H9 (cell line): ENCODE measurements at regions not wholly inside any gene's neighbourhood (a gene's known extent, or its start where the extent isn't known, plus 50 kb on each side); places are given as distances from the start of the nearest gene placed in this dataset.

ENCODE experiments used
- DNase-seq: peaks from one replicate; pipeline ENCODE4 v3.0.0-alpha.2; 2017
- H2AFZ ChIP-seq: one replicate; pipeline ENCODE4 v1.6.1; 2013; ENCODE audit warnings: mild to moderate bottlenecking, low read length, control low read depth, moderate library complexity
- H2AK5ac ChIP-seq: 2 replicates; pipeline ENCODE4 v1.6.1; 2013; ENCODE audit warnings: low read length, control low read depth, mixed read lengths; ENCODE audit not compliant: insufficient read length
- H2BK120ac ChIP-seq: one replicate; pipeline ENCODE4 v1.6.1; 2013; ENCODE audit warnings: low read depth, mild to moderate bottlenecking, low read length, control low read depth, inconsistent platforms; ENCODE audit not compliant: poor library complexity, severe bottlenecking
- H2BK12ac ChIP-seq: 2 replicates; pipeline ENCODE4 v1.6.1; 2013; ENCODE audit warnings: low read length, control low read depth, mixed read lengths, low read depth; ENCODE audit not compliant: insufficient read length
- H2BK15ac ChIP-seq: 2 replicates; pipeline ENCODE4 v1.6.1; 2013; ENCODE audit warnings: low read depth, low read length, control low read depth
- H2BK20ac ChIP-seq: one replicate; pipeline ENCODE4 v1.6.1; 2013; ENCODE audit warnings: low read depth, mild to moderate bottlenecking, low read length, control low read depth, inconsistent platforms; ENCODE audit not compliant: poor library complexity, severe bottlenecking
- H2BK5ac ChIP-seq: 2 replicates; pipeline ENCODE4 v1.6.1; 2013; ENCODE audit warnings: low read length, control low read depth, mixed read lengths; ENCODE audit not compliant: insufficient read length
- H3K14ac ChIP-seq: 2 replicates; pipeline ENCODE4 v1.6.1; 2013; ENCODE audit warnings: low read length, control low read depth; ENCODE audit not compliant: insufficient read depth
- H3K18ac ChIP-seq: 2 replicates; pipeline ENCODE4 v1.6.1; 2013; ENCODE audit warnings: low read depth, mild to moderate bottlenecking, mixed read lengths, low read length, control low read depth; ENCODE audit not compliant: insufficient read length
- H3K23ac ChIP-seq: 2 replicates; pipeline ENCODE4 v1.6.1; 2013; ENCODE audit warnings: low read length, control low read depth, mixed read lengths, low read depth; ENCODE audit not compliant: insufficient read length
- H3K23me2 ChIP-seq: 2 replicates; pipeline ENCODE4 v1.6.1; 2013; ENCODE audit warnings: low read depth, mild to moderate bottlenecking, mixed read lengths, low read length, control low read depth; ENCODE audit not compliant: insufficient read length, poor library complexity, severe bottlenecking
- H3K27ac ChIP-seq: 2 replicates; pipeline ENCODE4 v1.5.1; 2013; ENCODE audit warnings: low read length, control low read depth, mixed read lengths, low read depth; ENCODE audit not compliant: insufficient read length
- H3K27me3 ChIP-seq: 2 replicates; pipeline ENCODE4 v1.6.1; 2013; ENCODE audit warnings: low read length, control low read depth, inconsistent platforms; ENCODE audit not compliant: insufficient read depth
- H3K4ac ChIP-seq: 2 replicates; pipeline ENCODE4 v1.6.1; 2013; ENCODE audit warnings: low read depth, mild to moderate bottlenecking, control low read depth, inconsistent platforms, low read length, moderate library complexity
- H3K4me1 ChIP-seq: 2 replicates; pipeline ENCODE4 v1.6.1; 2013; ENCODE audit warnings: low read length, control low read depth, inconsistent platforms; ENCODE audit not compliant: insufficient read depth
- H3K4me2 ChIP-seq: 2 replicates; pipeline ENCODE4 v1.6.1; 2013; ENCODE audit warnings: low read length, control low read depth, mixed read lengths; ENCODE audit not compliant: insufficient read length, insufficient read depth
- H3K56ac ChIP-seq: 2 replicates; pipeline ENCODE4 v1.6.1; 2013; ENCODE audit warnings: low read depth, mild to moderate bottlenecking, mixed read lengths, low read length, control low read depth; ENCODE audit not compliant: insufficient read length
- H3K79me1 ChIP-seq: 2 replicates; pipeline ENCODE4 v1.6.1; 2013; ENCODE audit warnings: low read depth, mild to moderate bottlenecking, moderate library complexity, low read length, control low read depth, inconsistent platforms; ENCODE audit not compliant: insufficient read depth, poor library complexity, severe bottlenecking
- H3K79me2 ChIP-seq: 2 replicates; pipeline ENCODE4 v1.6.1; 2013; ENCODE audit warnings: low read length, control low read depth, inconsistent platforms; ENCODE audit not compliant: insufficient read depth
- H3K9ac ChIP-seq: 2 replicates; pipeline ENCODE4 v1.6.1; 2013; ENCODE audit warnings: low read length, control low read depth, mixed read lengths; ENCODE audit not compliant: insufficient read length; ENCODE audit errors: extremely low read depth
- H3K9me3 ChIP-seq: one replicate; pipeline ENCODE4 v1.6.1; 2013; ENCODE audit warnings: low read depth, low read length, inconsistent platforms; ENCODE audit not compliant: control insufficient read depth
- H3T11ph ChIP-seq: one replicate; pipeline ENCODE4 v1.6.1; 2013; ENCODE audit warnings: mild to moderate bottlenecking, low read length, control low read depth, inconsistent platforms
- H4K20me1 ChIP-seq: one replicate; pipeline ENCODE4 v1.6.1; 2013; ENCODE audit not compliant: control insufficient read depth, insufficient read length, insufficient read depth
- H4K5ac ChIP-seq: 2 replicates; pipeline ENCODE4 v1.6.1; 2013; ENCODE audit warnings: low read depth, mild to moderate bottlenecking, mixed read lengths, low read length, control low read depth; ENCODE audit not compliant: insufficient read length
- H4K8ac ChIP-seq: replicated peaks from 2 replicates; pipeline ENCODE4 v1.6.1; 2013; ENCODE audit warnings: low read length, control low read depth, mixed read lengths, low read depth; ENCODE audit not compliant: insufficient read length
- H4K91ac ChIP-seq: 2 replicates; pipeline ENCODE4 v1.6.1; 2013; ENCODE audit warnings: low read depth, mild to moderate bottlenecking, moderate library complexity, mixed read lengths, low read length, control low read depth; ENCODE audit not compliant: insufficient read length
- H3K27ac Mint-ChIP-seq, 3 experiments: 2 replicates in 2 of 3; 3 replicates in 1 of 3; pipeline ENCODE4 v1.8.0; 2020 to 2021; ENCODE audit warnings: mixed read lengths in 3 of 3, mild to moderate bottlenecking in 1 of 3, moderate library complexity in 1 of 3
- H3K27me3 Mint-ChIP-seq: 2 replicates; pipeline ENCODE4 v1.8.0; 2021; ENCODE audit warnings: low read depth, mild to moderate bottlenecking, moderate library complexity, mixed read lengths
- H3K36me3 Mint-ChIP-seq, 3 experiments: 2 replicates in 2 of 3; 3 replicates in 1 of 3; pipeline ENCODE4 v1.8.0; 2020 to 2021; ENCODE audit warnings: low read depth in 3 of 3, mixed read lengths in 3 of 3; ENCODE audit not compliant: insufficient read depth in 1 of 3
- H3K4me1 Mint-ChIP-seq, 2 experiments: 2 replicates each; pipeline ENCODE4 v1.8.0; 2020; ENCODE audit warnings: mixed read lengths in 2 of 2
- H3K4me3 Mint-ChIP-seq, 2 experiments: 2 replicates in 1 of 2; 3 replicates in 1 of 2; pipeline ENCODE4 v1.8.0; 2020 to 2021; ENCODE audit warnings: mild to moderate bottlenecking in 2 of 2, mixed read lengths in 2 of 2, moderate library complexity in 1 of 2
- H3K9me3 Mint-ChIP-seq, 2 experiments: 2 replicates in 1 of 2; 3 replicates in 1 of 2; pipeline ENCODE4 v1.8.0; 2020; ENCODE audit warnings: mild to moderate bottlenecking in 2 of 2, mixed read lengths in 2 of 2, moderate library complexity in 1 of 2
- WGBS: extraction: QIAGEN DNeasy Blood & Tissue Kit; methylation state at CpG from one replicate; pipeline ENCODE4 v1.1.7; 2013; ENCODE audit warnings: missing lambda C conversion rate, low lambda C conversion rate, mixed read lengths; ENCODE audit not compliant: insufficient read length; ENCODE audit errors: extremely low coverage; 5-methylcytosine and 5-hydroxymethylcytosine counted together
- TF ChIP-seq, protein P1 (sequence below): fragments of 200-600 bp; sonication (generic); conservative IDR thresholded peaks from 3 replicates; pipeline ENCODE4 v1.8.0; 2021; ENCODE audit warnings: antibody characterized with exemption, mild to moderate bottlenecking

DNA sequence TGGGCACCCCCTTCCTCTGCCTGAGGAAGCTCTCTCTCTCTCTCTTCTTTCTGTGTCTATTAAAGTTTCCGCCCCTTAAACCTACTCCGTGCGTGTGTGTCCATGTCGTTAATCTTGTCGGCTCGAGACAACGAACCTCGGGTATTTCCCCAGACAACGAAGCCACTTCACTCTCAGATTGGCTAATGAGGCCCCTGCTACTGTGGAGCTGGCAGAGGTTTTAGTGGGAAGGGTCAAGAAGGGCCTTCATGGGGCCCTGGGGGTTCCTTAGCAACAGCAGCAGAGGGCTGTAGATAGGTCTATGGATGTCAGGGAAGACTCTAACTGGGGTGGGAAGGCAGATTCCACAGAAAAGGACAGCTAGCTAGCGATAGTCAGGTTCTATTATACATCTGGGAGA is 239.8 kb upstream of the RAB4A start:
- Histone ChIP-seq H2AFZ (no peak overlapping the region), H3K27ac (no peak overlapping the region), H3K4me1 (peaks cover 8% of the 10 kb centered on the region), H3K4me2 (no peak overlapping the region), H4K8ac (no peak overlapping the region), H3K27me3 (no peaks in the 10 kb centered on the region), H4K20me1 (no peaks in the 10 kb centered on the region), H3K4ac (no peak overlapping the region), H3K23me2 (no peaks in the 10 kb centered on the region), H3K9me3 (no peaks in the 10 kb centered on the region), H2BK5ac (no peak overlapping the region), H3K23ac (no peak overlapping the region), H3K18ac (no peak overlapping the region), H3K56ac (no peak overlapping the region), H3K9ac (no peak overlapping the region), H3K14ac (no peak overlapping the region; the same call in 1 of the 2 replicates), H2BK12ac (no peak overlapping the region), H2BK15ac (no peak overlapping the region), H3K79me1 (no peaks in the 10 kb centered on the region), H2BK20ac (no peak overlapping the region), H4K91ac (no peak overlapping the region), H4K5ac (no peak overlapping the region), H3K79me2 (no peaks in the 10 kb centered on the region), H2BK120ac (no peak overlapping the region), H2AK5ac (no peak overlapping the region), H3T11ph (no peak overlapping the region)
- H3K36me3 Mint-ChIP-seq, result no peaks in the 10 kb centered on the region
- no CpG with 5 or more reads among the region's 10 CpGs for WGBS
- H3K27ac Mint-ChIP-seq, result peak overlapping the region in 1 of 3 experiments; percentile 46; a peak in 1 of 7 replicates
- TF ChIP-seq, protein P1, sequence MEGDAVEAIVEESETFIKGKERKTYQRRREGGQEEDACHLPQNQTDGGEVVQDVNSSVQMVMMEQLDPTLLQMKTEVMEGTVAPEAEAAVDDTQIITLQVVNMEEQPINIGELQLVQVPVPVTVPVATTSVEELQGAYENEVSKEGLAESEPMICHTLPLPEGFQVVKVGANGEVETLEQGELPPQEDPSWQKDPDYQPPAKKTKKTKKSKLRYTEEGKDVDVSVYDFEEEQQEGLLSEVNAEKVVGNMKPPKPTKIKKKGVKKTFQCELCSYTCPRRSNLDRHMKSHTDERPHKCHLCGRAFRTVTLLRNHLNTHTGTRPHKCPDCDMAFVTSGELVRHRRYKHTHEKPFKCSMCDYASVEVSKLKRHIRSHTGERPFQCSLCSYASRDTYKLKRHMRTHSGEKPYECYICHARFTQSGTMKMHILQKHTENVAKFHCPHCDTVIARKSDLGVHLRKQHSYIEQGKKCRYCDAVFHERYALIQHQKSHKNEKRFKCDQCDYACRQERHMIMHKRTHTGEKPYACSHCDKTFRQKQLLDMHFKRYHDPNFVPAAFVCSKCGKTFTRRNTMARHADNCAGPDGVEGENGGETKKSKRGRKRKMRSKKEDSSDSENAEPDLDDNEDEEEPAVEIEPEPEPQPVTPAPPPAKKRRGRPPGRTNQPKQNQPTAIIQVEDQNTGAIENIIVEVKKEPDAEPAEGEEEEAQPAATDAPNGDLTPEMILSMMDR, result no peak
- H3K4me3 Mint-ChIP-seq, result no peak overlapping the region
- peaks cover 63% of the 10 kb centered on the region for H3K27me3 Mint-ChIP-seq
- no peak for DNase-seq
- peaks cover 56 to 66% of the 10 kb centered on the region in 2 experiments for H3K4me1 Mint-ChIP-seq
- no peaks in the 10 kb centered on the region for H3K9me3 Mint-ChIP-seq
